ENCODE measurements at regions not wholly inside any gene's neighbourhood (a gene's known extent, or its start where the extent isn't known, plus 50 kb on each side); places are given as distances from the start of the nearest gene placed in this dataset.

DNA sequence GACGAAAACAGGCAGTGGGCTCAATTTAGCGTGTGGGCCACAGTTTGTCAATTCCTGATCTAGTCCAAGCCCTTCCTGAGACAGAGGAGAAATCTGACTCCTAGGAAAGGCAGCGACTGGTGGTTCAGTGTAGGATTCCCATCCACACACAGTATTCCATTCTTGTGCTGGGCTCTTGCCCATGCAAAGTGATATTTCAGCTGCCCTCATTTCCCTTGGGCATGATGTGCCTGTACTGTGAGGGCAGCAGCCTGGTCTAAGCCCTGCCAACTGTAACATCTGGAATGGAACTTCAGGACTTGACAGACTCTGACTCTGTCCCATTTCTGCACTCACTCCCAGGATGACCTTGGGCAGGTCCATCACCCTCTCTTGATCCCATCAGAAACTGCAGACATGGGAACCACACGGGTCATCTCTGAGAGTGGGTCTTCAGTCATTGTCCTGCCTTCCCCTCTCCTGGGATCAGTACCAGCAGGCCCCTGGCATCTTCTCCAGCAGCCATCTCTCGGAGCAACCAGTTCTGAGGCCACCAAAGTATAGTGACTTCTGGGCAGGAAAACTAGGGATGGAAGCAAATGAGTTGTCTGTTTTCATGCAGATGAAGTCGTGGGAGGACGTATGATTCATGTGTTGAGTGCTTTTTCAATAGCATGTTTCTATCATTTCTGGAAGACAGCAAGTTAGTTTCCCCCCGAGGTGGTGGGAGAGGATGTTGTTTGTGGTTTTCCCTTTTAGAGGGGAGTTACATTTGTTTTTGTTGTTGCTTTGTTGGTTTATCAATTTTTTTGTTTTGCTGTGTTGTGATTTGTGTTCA, 54.2 kb upstream of the BCL2L14 start:
- no peak for DNase-seq (ENCODE audit: low spot score)

DNA sequence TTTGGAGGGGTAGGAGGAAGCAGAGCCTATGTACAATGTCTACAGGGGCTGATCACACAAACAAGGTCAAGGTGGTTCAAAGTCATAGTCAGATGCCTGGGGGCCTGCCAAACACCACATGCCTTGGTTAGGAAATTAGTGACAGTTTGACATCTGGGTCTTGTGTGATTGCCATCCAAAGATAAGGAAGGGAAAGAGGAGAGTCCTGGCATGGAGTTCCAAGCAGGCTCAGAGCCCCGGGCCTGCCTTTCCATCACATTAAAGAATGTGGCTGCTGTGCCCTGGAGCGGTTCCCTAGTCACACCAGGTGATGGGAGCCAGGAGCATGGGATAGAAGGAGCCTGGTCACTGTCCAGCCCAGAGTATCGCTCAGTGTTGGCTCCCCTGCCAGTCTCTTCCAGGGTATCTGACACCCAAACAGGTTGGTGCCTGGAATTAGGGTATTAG, 53.6 kb upstream of the BCL2L14 start:
- no peak for DNase-seq (ENCODE audit: low spot score)

DNA sequence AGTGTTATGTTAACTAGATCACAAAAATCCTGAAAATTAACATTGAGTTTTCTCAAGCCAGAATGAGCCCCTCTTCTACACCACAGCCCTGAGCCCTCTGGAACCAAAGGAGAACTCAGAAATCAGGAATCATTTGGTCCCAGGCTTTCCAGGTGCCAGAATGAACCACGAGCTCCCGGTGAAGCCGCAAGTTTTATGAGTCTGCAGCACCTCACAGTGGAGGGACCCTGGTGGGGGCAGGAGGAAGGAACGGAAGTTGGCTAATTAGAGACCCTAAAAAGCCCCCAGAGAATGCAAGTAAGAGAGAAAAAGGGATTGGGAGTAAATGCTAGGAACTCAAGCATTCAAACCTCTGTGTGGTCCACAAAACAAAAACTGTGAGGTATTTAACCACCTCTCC, 52.9 kb upstream of the BCL2L14 start:
- DNase-seq (ENCODE audit: low spot score) = no peak

DNA sequence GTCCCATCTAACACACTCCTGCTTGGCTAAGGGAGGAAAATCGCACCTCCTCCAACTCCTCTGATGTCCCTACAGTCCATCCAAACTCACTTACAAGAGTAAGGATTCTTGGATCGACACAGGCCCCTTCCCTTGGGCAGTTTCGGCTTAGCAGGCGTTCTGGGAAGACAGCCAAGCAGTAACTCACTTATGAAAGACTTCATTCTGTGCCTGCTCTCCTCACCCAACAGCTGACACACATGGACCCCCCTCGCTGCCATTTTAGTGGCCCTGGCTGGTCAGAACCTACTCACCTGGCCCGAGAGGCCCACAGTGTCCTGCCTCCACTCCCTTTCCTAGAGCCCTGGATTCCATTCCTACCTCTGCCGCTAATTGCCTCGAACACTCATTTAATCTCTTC, 52.3 kb upstream of the BCL2L14 start:
- no peak for DNase-seq (ENCODE audit: low spot score)

DNA sequence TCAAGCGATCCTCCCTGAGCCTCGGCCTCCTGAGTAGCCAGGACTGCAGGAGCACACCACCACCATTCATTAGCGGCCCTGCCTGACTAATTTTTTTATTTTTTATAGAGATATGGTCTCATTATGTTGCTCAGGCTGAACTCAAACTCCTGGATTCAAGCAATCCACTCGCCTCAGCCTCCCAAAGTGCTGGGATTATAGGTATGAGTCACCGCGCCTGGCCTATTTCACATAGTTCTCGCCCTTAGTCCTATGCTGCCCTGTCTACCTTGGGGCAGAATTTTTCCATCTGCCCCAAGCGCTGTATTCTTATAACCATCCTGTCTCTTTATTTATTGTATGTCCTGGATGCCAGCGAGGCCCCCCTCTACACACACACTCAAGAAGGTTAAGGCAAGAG, 50.9 kb upstream of the BCL2L14 start:
- no peak for DNase-seq (ENCODE audit: low spot score)

DNA sequence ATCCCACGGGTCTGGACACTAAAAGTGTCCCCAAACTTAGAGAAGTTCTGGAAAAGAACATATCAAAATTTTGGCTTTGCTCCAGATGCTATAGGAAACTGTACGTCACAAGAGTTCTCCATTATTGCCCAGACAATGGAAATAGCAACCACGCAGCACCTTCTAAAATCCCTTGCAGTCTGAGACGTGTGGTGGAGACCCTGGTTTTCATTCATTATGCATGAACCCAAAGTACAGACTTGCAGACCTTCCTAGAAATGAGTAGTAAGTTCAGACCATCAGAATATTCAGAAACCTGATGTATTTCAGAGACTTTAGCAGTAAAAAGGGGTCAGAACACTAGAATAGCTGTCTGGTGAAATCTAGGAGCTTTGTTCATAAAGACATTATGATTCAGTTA, 50.0 kb upstream of the BCL2L14 start:
- no peak for DNase-seq (ENCODE audit: low spot score)

Data from ecto neural progenitor cell (in vitro differentiated cells).